T-helper 1 cell treated with Interleukin-12 subunit alpha and Interleukin-12 subunit beta and Interleukin-4 antibody, amounts not matched to agents 30 ng/mL and 1 ng/mL, for 36 hours (primary cell): ENCODE measurements at regions not wholly inside any gene's neighbourhood (a gene's known extent, or its start where the extent isn't known, plus 50 kb on each side); places are given as distances from the start of the nearest gene placed in this dataset.
"Not testable (repeated sequence)": the region's sequence is repeated elsewhere in the genome, so short reads cannot be mapped to it uniquely, and the experiment has no call there.

ENCODE experiments used
- intact Hi-C: fragments of 100-400 bp; cut with micrococcal nuclease; formaldehyde crosslinking; loops from one replicate; pipeline ENCODE4 v1.15.1; 2024

DNA sequence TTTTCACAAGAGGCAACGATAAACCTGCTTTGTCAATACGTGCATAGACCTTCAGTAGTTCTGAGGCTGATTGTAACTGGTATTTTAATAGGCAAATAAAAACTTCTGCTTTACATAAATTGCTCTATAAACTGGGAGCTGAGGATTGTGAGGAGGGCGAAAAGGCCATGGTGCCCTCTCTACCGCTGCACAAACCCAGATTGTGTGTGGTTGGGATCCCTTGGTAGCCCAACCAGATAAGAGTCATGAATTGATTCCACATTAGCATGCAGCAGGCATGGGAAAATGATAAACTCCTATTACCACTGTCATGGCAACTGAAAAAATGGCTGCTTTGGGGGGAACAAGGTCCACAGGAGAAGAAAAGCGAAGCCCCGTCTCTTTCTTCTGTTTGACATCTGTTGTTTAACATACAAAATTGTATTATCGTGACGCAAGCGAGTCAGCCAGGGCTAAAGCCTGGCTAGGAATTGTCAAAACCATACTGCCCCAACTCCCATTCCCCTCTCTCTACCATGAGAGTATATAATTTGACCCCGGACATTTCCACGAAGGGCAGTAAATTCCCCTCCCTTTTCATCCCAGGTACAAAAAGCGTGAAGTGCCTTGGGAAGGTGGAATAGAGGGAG lies 157.8 kb upstream of the SALL4 start:
- intact Hi-C loops = no loop called here

DNA sequence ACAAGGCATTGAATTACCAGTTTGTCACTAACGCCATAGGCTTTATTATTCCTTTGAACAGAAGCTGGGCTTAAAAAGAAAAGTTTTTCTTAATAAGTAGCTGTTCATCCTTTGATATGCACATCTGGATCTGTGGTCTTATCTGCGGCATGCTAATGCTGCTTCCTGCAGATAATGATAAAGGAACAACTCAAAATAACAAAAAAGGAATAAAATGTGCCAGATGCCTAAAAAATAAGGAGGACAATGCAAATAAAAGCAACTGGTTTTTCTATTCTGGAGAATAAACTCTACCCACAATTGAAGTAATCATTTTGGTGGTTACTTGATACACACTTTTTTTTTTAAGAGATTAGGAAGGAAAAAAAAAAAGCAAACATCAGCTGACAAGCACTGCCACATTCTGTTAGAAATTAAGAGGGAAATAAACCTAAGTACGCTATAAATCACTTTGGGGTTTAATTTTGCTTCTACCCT lies 156.8 kb upstream of the SALL4 start:
- intact Hi-C loops = no loop called here

DNA sequence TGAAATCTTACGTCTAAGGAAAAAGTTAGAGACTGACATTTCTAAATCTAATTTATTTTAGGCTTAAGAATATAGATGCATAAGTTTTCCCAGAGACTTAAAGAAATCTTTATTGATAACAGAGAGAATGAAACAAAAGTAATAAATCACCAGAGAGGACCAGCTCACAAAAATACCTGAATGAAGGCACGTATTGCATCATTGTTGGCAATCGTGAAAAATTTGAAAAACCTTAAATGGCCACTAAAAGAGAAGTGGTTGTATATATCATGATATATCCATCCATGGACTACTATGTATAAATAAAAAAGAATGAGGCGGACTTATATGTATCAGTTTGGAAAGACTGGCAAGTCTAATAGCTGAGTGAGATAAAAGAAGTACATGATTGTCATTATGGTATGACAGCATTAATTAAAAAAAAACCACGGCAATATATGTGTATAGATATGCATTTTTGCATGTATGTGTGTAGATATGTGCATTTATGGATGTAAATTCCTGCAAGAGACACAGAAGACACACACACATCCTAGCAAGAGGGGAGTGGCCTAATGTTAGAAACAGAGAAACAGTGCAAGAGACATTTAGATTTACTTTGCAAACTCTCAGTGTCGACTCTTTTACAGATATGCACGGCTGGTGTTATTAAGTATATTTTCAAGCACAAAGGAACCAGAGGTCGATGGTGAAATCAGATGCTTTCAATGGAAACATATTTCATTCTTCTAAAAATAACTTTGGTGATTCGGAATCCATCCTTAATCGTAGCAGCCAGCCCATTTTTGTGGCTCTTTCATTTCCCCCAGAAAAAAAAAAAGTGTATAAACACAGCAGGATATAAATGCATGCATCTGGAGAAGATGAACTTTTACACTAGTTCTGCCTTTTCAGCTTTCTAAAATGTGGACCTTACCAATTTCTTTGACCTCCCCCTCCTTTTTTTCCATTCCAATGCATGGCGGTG lies 156.1 kb upstream of the SALL4 start:
- intact Hi-C loops = no loop called here

DNA sequence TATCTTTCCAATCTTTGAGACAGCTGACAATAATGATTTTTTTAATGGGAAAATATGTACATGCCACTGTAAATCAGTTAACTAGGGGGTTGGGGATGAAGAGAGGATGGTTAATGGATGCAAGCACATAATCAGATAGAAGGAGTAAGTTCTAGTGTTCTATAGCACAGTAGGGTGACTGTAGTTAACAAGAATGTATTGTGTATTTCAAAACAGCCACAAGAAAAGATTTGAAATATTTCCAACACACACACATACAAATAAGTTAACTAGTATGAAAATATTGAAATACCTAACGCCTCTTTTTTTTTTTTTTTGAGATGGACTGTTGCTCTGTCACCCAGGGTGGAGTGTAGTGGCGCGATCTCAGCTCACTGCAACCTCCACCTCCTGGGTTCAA lies 153.4 kb upstream of the SALL4 start:
- intact Hi-C loops = no loop called here

DNA sequence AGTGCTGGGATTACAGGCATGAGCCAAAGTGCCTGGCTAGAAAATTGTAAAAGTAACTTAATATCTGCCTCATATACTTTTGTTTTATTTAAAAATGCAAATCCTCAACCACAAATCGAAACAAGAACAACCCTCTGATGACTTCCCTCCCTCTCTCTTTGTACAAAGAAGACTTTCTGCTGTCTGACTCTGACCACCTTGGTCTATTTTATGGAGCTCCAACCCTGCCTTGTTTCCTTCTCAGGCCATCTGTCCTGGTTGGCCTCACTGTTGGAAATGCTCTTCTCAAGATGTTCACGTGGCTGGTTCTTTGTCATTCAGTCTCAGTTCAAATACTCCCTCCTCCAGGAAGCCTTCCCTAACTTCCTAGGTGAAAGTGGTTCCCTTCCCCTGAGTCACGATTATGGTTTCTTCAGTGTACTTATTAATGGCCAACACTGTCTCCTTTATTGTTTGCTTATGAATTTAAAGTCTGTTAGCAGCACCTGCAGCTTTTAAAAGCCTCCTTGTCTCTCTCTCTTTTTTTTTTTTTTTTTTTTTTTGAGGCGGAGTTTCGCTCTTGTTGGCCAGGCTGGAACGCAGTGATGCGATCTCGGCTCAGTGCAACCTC lies 151.5 kb upstream of the SALL4 start:
- intact Hi-C loops = no loop called here

DNA sequence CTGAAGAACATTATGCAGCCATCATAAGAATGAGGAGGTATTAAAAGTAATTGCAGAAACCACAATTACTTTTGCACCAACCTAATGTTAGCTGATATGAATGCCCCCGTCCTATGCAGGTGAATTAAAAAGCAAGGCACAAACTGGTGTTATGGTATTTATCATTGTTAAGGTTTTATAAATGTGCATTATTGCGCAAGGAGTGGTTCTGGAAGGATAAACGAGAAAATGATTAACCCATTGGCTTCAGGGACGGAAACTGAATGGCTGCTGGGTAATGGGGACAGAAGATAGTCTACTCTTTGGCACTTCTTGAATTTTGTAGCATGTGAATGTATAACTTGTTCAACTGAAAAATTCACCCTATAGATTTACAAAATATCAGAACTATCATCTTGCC lies 148.6 kb upstream of the SALL4 start:
- intact Hi-C loops = no loop called here

DNA sequence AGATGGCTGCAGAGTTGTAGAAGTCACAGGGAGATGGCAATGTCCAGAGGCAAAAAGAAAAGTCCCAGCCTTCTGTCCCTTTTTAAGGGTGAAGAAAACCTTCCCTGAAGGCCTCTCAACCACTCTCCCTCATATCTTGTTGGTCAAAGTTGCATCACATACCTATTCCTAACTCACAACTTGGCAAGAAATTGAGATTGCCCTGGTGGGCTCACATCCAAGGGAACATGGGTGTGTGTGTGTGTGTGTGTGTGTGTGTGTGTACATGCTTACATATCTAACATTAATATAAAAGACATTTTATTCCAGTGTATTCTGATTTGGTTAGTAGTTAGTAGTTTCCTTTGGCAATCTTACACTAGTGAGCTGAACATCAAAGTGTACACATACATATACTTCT lies 144.3 kb upstream of the SALL4 start:
- intact Hi-C loops = no loop called here

DNA sequence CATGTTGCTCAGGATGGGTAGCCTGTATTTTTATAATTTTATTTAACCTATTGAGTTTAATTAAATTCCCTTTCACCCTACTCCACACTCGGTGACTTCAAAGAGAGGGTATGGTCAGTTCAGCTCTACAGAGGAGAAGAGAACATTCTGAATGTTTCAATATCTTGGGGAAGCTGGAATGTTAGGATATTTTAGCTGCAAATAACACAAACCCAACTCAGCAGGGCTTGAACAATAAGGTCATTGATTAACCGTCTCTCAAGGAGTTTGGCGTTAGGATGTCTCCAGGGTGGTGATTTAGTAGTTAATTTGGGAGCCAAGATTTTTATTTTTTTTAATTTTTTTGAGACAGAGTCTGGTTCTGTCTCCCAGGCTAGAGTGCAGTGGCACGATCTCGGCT lies 143.6 kb upstream of the SALL4 start:
- intact Hi-C loops = no loop called here

DNA sequence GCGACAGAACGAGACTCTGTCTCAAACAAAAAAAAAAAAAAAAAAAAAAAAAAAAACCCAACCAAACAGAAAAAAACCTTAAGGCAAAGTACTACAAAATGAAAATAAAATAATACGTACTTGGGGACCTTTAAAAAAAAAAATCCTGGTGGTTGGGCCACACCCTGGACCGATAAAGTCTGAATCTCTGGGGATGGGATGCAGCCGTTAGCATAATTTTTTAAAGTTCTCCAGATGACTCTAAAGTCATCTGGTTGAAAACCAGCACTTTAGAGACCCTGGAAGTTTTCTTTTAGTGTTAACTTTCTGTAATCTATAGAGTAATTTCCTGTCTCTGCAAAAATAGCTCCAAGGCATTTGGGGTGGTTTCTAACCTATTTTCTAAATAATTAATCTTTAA lies 142.9 kb upstream of the SALL4 start:
- intact Hi-C loops = no loop called here

DNA sequence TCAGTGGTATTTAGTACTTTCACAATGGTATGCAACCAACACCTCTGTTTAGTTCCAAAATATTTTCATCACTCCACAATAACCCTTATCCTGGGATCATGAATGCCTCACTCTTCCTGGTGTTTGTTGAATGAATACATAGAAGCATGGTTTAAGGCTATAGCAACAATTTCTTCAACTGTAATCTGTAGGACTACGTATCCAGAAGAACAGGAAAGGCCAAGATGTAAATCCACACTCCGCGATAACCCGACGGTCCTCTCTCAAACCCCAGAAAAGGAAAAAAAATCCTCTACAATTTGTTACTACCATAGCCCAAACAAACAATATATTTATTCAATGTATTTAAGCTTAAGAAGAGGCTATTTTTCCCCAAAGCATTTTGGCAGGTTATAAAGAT lies 141.4 kb upstream of the SALL4 start:
- intact Hi-C loops = no loop called here

DNA sequence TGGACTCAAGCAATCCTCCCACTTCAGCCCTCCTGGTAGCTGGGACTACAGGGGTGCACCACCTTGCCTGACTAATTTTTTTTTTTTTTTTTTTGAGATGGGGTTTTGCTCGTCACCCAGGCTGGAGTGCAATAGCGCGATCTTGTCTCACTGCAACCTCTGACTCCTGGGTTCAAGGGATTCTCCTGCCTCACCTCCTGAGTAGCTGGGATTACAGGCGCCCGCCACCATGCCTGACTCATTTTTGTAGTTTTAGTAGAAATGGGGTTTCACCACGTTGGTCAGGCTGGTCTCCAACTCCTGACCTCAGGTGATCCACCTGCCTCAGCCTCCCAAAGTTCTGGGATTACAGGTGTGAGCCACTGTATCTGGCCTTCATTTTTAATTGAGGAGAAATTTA lies 141.0 kb upstream of the SALL4 start:
- intact Hi-C loops = not testable (repeated sequence)

DNA sequence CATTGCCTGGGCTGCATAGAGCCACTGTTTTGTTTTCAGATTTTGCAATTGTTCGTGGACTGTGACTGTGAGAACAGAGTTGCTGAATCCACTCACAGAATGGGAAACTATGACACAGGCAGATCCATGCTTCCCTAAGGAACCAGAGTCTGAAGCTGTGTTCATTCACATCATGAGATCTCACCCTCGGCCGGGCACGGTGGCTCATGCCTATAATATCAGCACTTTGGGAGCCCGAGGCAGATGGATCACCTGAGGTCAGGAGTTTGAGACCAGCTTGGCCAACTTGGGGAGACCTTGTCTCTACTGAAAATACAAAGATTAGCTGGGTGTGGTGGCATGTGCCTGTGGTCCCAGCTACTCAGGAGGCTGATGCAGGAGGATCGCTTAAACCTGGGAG lies 139.2 kb upstream of the SALL4 start:
- intact Hi-C loops = no loop called here

DNA sequence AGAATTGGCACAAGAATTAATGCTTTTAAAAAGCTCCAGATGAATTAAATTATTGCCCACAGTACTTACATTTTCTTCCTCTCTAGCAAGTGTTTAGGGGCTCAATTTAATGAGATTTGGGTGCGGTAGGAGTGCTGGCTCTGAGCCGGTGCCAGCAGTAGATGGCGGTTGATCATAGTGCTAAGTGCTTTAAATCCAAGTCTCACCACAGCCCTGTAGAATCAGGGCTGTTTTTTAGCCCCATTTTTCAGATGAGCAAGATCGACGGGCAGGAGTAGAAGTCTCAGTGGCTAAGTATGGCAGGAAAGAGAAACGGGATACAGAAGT lies 136.9 kb upstream of the SALL4 start:
- intact Hi-C loops = no loop called here

DNA sequence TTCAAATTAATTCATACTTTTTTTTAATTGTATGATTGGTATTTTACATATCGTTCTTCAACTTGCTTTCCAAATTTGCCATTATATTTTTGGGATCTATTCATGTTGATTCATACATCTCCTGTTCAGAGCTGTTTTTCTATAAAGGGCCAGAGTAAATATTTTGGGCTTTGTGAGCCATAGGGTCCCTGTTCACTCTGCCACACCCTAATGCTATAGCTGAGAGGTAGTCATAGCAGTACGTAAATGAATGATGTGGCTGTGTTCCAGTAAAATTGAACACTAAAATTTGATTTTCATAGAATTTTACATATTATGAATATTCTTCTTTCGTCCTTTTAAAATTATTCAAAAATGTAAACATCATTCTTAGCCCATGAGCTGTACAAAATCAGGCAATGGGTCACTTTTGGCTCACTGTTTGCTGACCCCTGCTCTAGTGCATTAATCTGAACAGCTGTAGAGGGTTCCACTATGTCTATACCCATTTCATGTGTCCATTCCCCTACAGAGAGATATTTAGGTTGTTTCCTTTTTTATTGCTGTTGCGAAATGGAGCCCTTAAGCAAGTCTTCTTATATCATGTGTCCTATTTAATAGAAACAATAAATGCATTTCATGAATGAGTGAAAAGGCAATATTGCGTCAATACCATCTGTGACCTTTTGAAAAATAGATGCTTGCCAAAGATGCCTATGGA lies 136.4 kb upstream of the SALL4 start:
- intact Hi-C loops = no loop called here

DNA sequence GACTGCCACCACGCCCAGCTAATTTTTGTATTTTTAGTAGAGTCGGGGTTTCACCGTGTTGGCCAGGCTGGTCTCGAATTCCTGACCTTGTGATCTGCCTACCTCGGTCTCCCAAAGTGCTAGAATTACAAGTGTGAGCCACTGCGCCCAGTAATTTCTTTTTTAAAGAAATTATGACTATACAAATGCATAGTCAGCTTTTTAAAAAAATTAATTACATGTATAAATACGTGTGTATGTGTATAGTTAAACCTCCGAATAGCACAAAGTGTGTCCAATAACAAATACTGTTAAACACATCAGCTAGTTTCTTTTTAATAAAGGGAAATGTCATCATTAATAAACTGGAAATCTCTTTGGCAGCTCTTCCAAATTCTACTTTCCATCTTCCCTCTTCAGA lies 135.5 kb upstream of the SALL4 start:
- intact Hi-C loops = no loop called here

DNA sequence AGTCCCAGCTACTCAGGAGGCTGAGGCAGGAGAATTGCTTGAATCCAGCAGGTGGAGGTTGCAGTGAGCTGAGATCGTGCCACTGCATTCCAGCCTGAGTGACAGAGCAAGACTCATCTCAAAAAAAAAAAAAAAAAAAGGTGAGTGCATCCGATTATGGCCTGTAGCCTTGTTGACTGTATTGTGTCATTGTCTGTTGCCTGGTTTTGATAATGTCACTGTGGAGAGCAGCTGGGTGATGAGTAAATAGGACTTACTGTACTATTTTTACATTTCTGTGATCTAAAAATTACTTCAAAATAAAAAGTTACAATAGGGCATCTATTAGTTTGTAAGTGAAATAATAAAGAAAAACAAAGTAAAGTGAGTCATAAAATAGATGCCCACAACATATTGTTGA lies 134.1 kb upstream of the SALL4 start:
- intact Hi-C loops = no loop called here

DNA sequence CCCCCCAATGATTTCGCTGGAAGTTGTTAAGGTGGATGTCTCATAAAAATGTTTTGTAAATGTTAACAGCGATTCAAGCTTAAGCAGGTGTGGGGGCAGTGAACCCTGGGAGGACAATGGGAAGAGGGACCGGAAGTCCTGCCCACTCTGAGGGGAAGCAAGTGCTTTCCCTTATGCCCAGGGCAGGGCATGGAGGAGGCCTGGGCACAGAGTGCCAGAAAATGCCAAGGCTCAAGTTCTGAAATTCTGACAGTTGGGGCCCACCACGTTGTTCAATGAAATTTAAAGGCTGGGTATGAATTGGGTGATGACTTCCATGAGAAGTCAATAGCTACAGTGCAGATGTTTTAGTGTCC lies 132.7 kb upstream of the SALL4 start:
- intact Hi-C loops = no loop called here

DNA sequence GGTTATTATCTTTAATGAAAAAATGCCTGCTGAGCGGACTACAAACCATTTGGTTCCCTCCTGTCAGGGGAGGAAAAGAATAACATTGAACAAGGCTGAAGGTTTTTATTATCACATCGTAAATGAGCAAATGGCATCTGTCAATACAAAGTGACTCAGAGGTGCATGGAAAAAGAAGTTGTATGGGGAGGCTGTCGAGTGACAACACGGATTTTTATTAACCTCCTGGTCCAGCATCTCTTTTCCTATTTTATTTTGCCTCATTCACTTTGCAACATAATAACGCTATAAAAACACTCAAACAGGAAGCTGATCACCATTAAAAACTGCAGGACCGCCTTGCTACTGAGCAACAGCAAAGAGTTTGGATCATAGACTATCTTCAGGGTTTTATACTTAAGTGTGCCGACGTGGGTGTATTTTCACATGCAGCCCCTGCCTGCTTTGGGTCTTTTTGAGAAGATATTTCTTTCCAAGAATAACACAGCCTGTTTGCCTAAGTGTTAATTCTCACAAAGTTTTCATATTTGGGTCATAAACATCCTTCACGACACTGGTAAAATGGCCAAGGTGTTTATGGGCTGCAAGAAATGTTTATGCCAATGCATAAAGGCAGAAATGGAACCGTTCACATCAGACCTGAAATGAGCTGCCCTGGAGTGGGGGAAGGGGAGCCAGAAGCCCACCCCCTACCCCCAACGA lies 132.1 kb upstream of the SALL4 start:
- intact Hi-C loops = no loop called here

DNA sequence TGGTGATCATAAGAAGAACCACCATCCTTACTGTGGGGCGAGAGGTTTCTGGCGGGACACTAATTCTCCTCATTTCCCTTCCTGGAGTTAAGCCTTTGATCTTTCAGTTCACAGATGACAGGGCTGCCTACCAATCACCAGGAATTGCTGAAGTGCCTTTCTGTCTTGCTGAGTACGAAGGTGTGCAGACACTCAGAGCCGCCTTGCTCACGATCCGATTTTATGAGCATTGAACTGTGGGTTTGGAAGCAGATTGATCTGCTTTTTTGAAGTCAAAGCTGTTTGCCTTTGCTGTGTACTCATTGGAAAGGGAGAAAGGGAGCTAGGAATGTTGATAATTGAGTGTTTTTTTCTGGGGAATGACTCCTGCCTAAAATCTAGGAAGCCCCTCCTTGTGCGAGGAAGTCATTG lies 129.1 kb upstream of the SALL4 start:
- intact Hi-C loops = no loop called here

DNA sequence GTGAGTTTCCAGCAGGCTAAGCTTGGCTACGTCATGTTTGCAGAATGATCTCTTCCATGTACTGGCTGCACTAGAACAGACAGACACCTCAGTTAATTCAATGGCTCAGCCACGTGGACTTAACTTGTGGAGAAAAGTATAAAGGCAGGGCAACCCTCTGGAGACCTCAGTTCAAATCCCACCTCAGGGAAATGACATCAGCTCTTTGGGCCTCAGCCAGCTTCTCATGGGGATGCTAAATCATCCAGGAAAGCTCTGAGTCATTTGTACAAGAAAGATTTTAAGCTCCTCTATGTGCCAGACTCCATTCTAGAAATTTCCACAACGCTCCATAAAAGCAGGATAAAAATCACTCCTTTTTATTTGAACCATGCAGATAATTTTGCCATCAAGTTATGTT lies 128.5 kb upstream of the SALL4 start:
- intact Hi-C loops = no loop called here

DNA sequence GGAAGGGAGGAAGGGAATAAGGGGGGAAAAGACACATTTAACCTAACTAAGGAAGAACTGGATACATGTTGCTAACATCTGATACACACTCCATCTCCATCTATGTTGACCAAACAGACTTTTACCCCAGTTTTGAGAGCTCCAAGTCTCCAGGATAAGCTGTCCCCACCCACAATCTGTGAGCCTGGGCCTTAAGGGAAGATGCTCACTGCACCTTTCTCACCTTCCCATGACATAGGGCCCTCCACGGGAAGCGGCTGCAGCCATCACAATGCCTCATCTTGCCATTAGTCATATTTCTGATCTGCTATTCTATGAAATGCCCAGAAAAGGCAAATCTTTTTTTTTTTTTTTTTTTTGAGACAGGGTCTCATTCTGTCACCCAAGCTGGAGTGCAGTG lies 126.6 kb upstream of the SALL4 start:
- intact Hi-C loops = no loop called here
